Tibial artery (tissue), 4 donors: ENCODE measurements at regions not wholly inside any gene's neighbourhood (a gene's known extent, or its start where the extent isn't known, plus 50 kb on each side); places are given as distances from the start of the nearest gene placed in this dataset.

ENCODE experiments used
- DNase-seq, 2 donors: peaks; one replicate each; pipeline ENCODE4 v3.0.0-alpha.2; 2019
- H3K27ac ChIP-seq, 2 donors: fragments of 200-600 bp; sonication (generic) in 1 of 2; 1 replicate in 1 of 2; 2 replicates in 1 of 2; pipeline ENCODE4 v1.5.1; 2018 to 2019; ENCODE audit warnings: mild to moderate bottlenecking in 1 of 2
- H3K27me3 ChIP-seq, 2 donors: fragments of 200-600 bp; sonication (generic) in 1 of 2; one replicate each; pipeline versions ENCODE4 v1.5.1 to v1.6.0; 2016 to 2019
- H3K36me3 ChIP-seq, 3 donors: fragments of 200-600 bp; sonication (generic) in 2 of 3; one replicate each; pipeline ENCODE4 v1.5.1; 2016 to 2019; ENCODE audit warnings: mild to moderate bottlenecking in 2 of 3
- H3K4me1 ChIP-seq, 4 donors: fragments of 200-600 bp; sonication (generic) in 2 of 4; 1 replicate in 3 of 4; 2 replicates in 1 of 4; pipeline ENCODE4 v1.5.1; 2016 to 2019
- H3K4me3 ChIP-seq, 2 donors: fragments of 200-600 bp; sonication (generic) in 1 of 2; 1 replicate in 1 of 2; 2 replicates in 1 of 2; pipeline ENCODE4 v1.5.1; 2018 to 2019; ENCODE audit warnings: mild to moderate bottlenecking in 2 of 2
- H3K9me3 ChIP-seq, 3 donors: fragments of 200-600 bp; sonication (generic) in 1 of 3; one replicate each; pipeline ENCODE4 v1.5.1; 2016 to 2019
- CTCF ChIP-seq, 2 experiments: fragments of 200-600 bp in 1 of 2; fragments of 450-650 bp in 1 of 2; IDR thresholded peaks; one replicate each; pipeline ENCODE4 v1.5.1; 2017 to 2019; ENCODE audit warnings: antibody characterized with exemption in 2 of 2, mild to moderate bottlenecking in 1 of 2, moderate library complexity in 1 of 2
- intact Hi-C: fragments of 100-400 bp; cut with DNase I; formaldehyde crosslinking; loops from one replicate; pipeline ENCODE4 v1.15.0; 2023; ENCODE audit warnings: low total_unique reads

GRCh38 chr6:6861995-6862394, 245.8 kb upstream of the RREB1 start:
- Histone ChIP-seq H3K9me3 (no peaks in the 10 kb centered on the region), H3K36me3 (no peaks in the 10 kb centered on the region), H3K27ac (no peak overlapping the region), H3K27me3 (peaks cover 0 to 9% of the 10 kb centered on the region in 2 donors), H3K4me1 (peaks cover 0 to 4% (median under 1%) of the 10 kb centered on the region in 4 donors), H3K4me3 (no peak overlapping the region)
- no peak for TF ChIP-seq CTCF (IDR thresholded peaks at IDR 0.05)
- no peak for DNase-seq
- intact Hi-C loops: no loop called here

GRCh38 chr6:6863970-6864639, 243.7 kb upstream of the RREB1 start:
- H3K27me3 ChIP-seq: peaks cover 0 to 3% of the 10 kb centered on the region in 2 donors
- no peak overlapping the region for H3K4me3 ChIP-seq
- intact Hi-C loops: no loop called here
- H3K27ac ChIP-seq: no peak overlapping the region
- no peaks in the 10 kb centered on the region for H3K36me3 ChIP-seq
- DNase-seq: no peak
- H3K9me3 ChIP-seq: no peaks in the 10 kb centered on the region
- TF ChIP-seq CTCF (IDR thresholded peaks at IDR 0.05): no peak
- no peaks in the 10 kb centered on the region for H3K4me1 ChIP-seq

- no peaks in the 10 kb centered on the region for H3K9me3 ChIP-seq
- intact Hi-C loops: no loop called here
- no peak for TF ChIP-seq CTCF (IDR thresholded peaks at IDR 0.05)
- H3K4me1 ChIP-seq: no peaks in the 10 kb centered on the region
- DNase-seq: no peak
- H3K27me3 ChIP-seq: peaks cover 0 to 3% of the 10 kb centered on the region in 2 donors
- no peaks in the 10 kb centered on the region for H3K36me3 ChIP-seq
- no peak overlapping the region for H3K27ac ChIP-seq
- H3K4me3 ChIP-seq: no peak overlapping the region
Measured at GRCh38 chr6:6865611-6866010, 242.2 kb upstream of the RREB1 start.

GRCh38 chr6:6866656-6867403, 240.9 kb upstream of the RREB1 start:
- no peaks in the 10 kb centered on the region for H3K9me3 ChIP-seq
- H3K27me3 ChIP-seq: peaks cover 0 to 3% of the 10 kb centered on the region in 2 donors
- intact Hi-C loops: no loop called here
- no peaks in the 10 kb centered on the region for H3K4me1 ChIP-seq
- H3K27ac ChIP-seq: no peak overlapping the region
- TF ChIP-seq CTCF (IDR thresholded peaks at IDR 0.05): no peak
- no peak overlapping the region for H3K4me3 ChIP-seq
- H3K36me3 ChIP-seq: no peaks in the 10 kb centered on the region
- DNase-seq: no peak

GRCh38 chr6:6867404-6867799, 240.4 kb upstream of the RREB1 start:
- Histone ChIP-seq H3K36me3 (no peaks in the 10 kb centered on the region), H3K27ac (no peak overlapping the region), H3K4me1 (no peaks in the 10 kb centered on the region), H3K4me3 (no peak overlapping the region), H3K9me3 (no peaks in the 10 kb centered on the region), H3K27me3 (peaks cover 0 to 3% of the 10 kb centered on the region in 2 donors)
- intact Hi-C loops: no loop called here
- DNase-seq: no peak
- TF ChIP-seq CTCF (IDR thresholded peaks at IDR 0.05): no peak
